Testis (tissue), 2 donors: ENCODE measurements at regions not wholly inside any gene's neighbourhood (a gene's known extent, or its start where the extent isn't known, plus 50 kb on each side); places are given as distances from the start of the nearest gene placed in this dataset.

Experiments
- DNase-seq: peaks from one replicate; pipeline ENCODE4 v3.0.0-alpha.2; 2019
- H3K27ac ChIP-seq, 2 donors: fragments of 200-600 bp; sonication (generic); one replicate each; pipeline ENCODE4 v1.5.1; 2019
- H3K27me3 ChIP-seq: fragments of 200-600 bp; sonication (generic); one replicate; pipeline ENCODE4 v1.5.1; 2019
- H3K36me3 ChIP-seq: fragments of 200-600 bp; sonication (generic); one replicate; pipeline ENCODE4 v1.5.1; 2017; ENCODE audit warnings: low read depth; ENCODE audit errors: missing control alignments
- H3K4me1 ChIP-seq: fragments of 200-600 bp; sonication (generic); one replicate; pipeline ENCODE4 v1.5.1; 2019
- H3K4me3 ChIP-seq, 2 donors: fragments of 200-600 bp; sonication (generic); one replicate each; pipeline ENCODE4 v1.5.1; 2017 to 2019
- H3K9me3 ChIP-seq: fragments of 200-600 bp; sonication (generic); one replicate; pipeline ENCODE4 v1.5.1; 2017
- CTCF ChIP-seq, 3 experiments: fragments of 450-650 bp in 2 of 3; fragments of 200-600 bp in 1 of 3; sonication (generic) in 1 of 3; IDR thresholded peaks; one replicate each; pipeline ENCODE4 v1.5.1; 2016 to 2019; ENCODE audit warnings: antibody characterized with exemption in 3 of 3, mild to moderate bottlenecking in 2 of 3, moderate library complexity in 1 of 3
- POLR2A ChIP-seq: fragments of 450-650 bp; IDR thresholded peaks from one replicate; pipeline ENCODE4 v1.6.1; 2017; ENCODE audit warnings: antibody characterized with exemption, mild to moderate bottlenecking, moderate library complexity
- WGBS, 2 donors: methylation state at CpG; one replicate each; pipeline ENCODE4 v1.1.5; 2018; 5-methylcytosine and 5-hydroxymethylcytosine counted together
- intact Hi-C: fragments of 100-400 bp; cut with DNase I; formaldehyde crosslinking; loops from one replicate; pipeline ENCODE4 v1.15.1; 2023; ENCODE audit warnings: low total_unique reads

- WGBS, 2 donors, result 87 to 92% methylated on average over 2 of the region's 2 CpGs
Observed at GRCh38 chr2:53181759-53182158, 585.8 kb upstream of the CHAC2 start.

DNA sequence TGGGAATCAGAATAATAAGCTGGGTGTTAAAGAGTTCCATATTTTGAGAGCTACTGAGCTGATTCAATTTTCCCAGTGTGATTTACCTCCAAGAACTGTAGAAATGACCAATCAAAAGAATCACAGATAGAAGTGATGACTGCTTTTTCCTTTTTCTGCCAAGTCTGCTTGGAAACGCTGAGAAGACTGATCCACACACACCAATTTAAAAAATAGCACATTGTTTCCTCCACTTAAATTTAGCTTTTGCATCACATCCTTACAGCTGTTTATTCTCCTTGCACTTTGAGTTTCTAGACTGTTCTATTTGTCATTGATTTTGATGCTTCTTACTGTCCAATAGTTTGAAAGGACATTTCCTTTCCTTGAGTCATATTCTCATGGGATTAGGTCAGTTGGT lies 590.3 kb upstream of the CHAC2 start:
- no peaks in the 10 kb centered on the region for H3K36me3 ChIP-seq
- intact Hi-C loops, result no loop called here
- TF ChIP-seq CTCF (IDR thresholded peaks at IDR 0.05) (no peak), POLR2A (no peak)
- H3K4me1 ChIP-seq, result no peaks in the 10 kb centered on the region
- no peak overlapping the region for H3K27ac ChIP-seq
- H3K9me3 ChIP-seq, result no peaks in the 10 kb centered on the region
- H3K4me3 ChIP-seq, result no peak overlapping the region
- DNase-seq, result no peak
- no peaks in the 10 kb centered on the region for H3K27me3 ChIP-seq
- WGBS, 2 donors, result 58 to 64% methylated on average over 1 of the region's 1 CpG

More at GRCh38 chr2:53181759-53182158, 585.8 kb upstream of the CHAC2 start:
- Histone ChIP-seq H3K27me3 (no peaks in the 10 kb centered on the region), H3K27ac (no peak overlapping the region), H3K4me1 (no peaks in the 10 kb centered on the region), H3K4me3 (no peak overlapping the region), H3K36me3 (no peaks in the 10 kb centered on the region), H3K9me3 (no peaks in the 10 kb centered on the region)
- TF ChIP-seq POLR2A (no peak), CTCF (IDR thresholded peaks at IDR 0.05) (no peak)
- intact Hi-C loops, result no loop called here
- DNase-seq, result no peak

- WGBS, 2 donors, result 89 to 96% methylated on average over 1 of the region's 1 CpG
Observed at GRCh38 chr2:53174539-53174938, 593.1 kb upstream of the CHAC2 start.

DNA sequence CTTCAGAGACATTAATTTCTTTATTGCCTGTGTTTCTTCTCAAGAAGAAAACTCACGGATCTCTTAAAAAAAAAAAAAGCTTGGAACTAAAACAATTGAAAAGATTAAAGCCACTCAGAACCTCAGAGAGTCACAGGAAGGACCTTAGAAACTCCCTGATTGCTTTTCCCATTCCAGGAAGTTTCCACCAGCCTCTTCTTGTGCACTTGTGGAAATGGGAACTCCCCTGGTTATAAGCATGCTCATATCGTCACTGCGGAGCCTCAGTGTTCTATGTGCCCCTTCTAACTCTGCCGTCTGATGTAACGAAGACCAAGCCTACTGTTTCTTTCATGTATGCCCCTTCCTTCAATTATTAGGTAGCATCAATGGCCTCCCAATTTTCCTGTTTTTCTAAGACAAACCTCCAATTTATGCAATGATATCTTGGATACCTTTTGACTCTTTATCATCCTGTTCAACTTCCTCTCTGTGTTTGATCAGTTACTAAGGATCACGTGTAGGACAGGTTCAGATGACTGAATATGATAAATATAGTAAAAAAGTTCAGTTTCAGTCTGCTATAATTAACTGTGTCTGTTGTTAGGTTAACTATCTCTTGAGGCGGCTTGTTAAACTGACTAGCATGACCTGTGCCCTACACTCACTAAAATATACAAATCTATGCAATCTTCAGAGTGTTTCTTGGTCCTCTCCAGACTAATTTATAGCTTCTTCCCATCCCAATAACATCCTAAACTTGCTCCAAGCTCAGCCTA lies 593.7 kb upstream of the CHAC2 start:
- Histone ChIP-seq H3K9me3 (no peaks in the 10 kb centered on the region), H3K4me3 (no peak overlapping the region), H3K27ac (no peak overlapping the region), H3K36me3 (no peaks in the 10 kb centered on the region), H3K27me3 (no peaks in the 10 kb centered on the region), H3K4me1 (no peaks in the 10 kb centered on the region)
- DNase-seq, result no peak
- 69 to 72% methylated on average over 7 of the region's 7 CpGs for WGBS, 2 donors
- no peak for TF ChIP-seq POLR2A
- TF ChIP-seq CTCF (IDR thresholded peaks at IDR 0.05), result no peak
- intact Hi-C loops, result no loop called here

More at GRCh38 chr2:53174539-53174938, 593.1 kb upstream of the CHAC2 start:
- Histone ChIP-seq H3K27ac (no peak overlapping the region), H3K36me3 (no peaks in the 10 kb centered on the region), H3K9me3 (no peaks in the 10 kb centered on the region), H3K27me3 (no peaks in the 10 kb centered on the region), H3K4me3 (no peak overlapping the region), H3K4me1 (no peaks in the 10 kb centered on the region)
- no peak for TF ChIP-seq CTCF (IDR thresholded peaks at IDR 0.05)
- no peak for TF ChIP-seq POLR2A
- no peak for DNase-seq
- intact Hi-C loops, result no loop called here

- H3K9me3 ChIP-seq, result no peaks in the 10 kb centered on the region
- intact Hi-C loops, result no loop called here
- H3K4me1 ChIP-seq, result no peaks in the 10 kb centered on the region
- no peaks in the 10 kb centered on the region for H3K27me3 ChIP-seq
- no peak overlapping the region for H3K27ac ChIP-seq
- H3K4me3 ChIP-seq, result no peak overlapping the region
- H3K36me3 ChIP-seq, result no peaks in the 10 kb centered on the region
- DNase-seq, result no peak
- WGBS, 2 donors, result 35 to 70% methylated on average over 1 of the region's 1 CpG
- TF ChIP-seq POLR2A (no peak), CTCF (IDR thresholded peaks at IDR 0.05) (no peak)
Observed at GRCh38 chr2:53173091-53173490, 594.5 kb upstream of the CHAC2 start.
